Adipocyte (in vitro differentiated cells): ENCODE measurements at regions not wholly inside any gene's neighbourhood (a gene's known extent, or its start where the extent isn't known, plus 50 kb on each side); places are given as distances from the start of the nearest gene placed in this dataset.
A peak's percentile ranks its signal among the peaks of the same experiment; 100 is the strongest.

Experiments used
- DNase-seq: peaks from one replicate; pipeline ENCODE4 v3.0.0-alpha.2; 2015; ENCODE audit warnings: low read depth
- H3K27me3 ChIP-seq: replicated peaks from 2 replicates; pipeline ENCODE4 v1.7.0; 2013; ENCODE audit warnings: mild to moderate bottlenecking, low read length, moderate library complexity; ENCODE audit not compliant: control insufficient read depth, insufficient read depth
- H3K36me3 ChIP-seq: 2 replicates; pipeline ENCODE4 v1.7.0; 2013; ENCODE audit warnings: low read length, mild to moderate bottlenecking, moderate library complexity; ENCODE audit not compliant: control insufficient read depth, insufficient read depth, severe bottlenecking
- H3K4me1 ChIP-seq: 2 replicates; pipeline ENCODE4 v1.7.0; 2013; ENCODE audit warnings: mild to moderate bottlenecking, low read length, moderate library complexity; ENCODE audit not compliant: control insufficient read depth, insufficient read depth
- H3K4me3 ChIP-seq: 2 replicates; pipeline ENCODE4 v1.7.0; 2013; ENCODE audit warnings: mild to moderate bottlenecking, low read length, moderate library complexity
- H3K9ac ChIP-seq: 2 replicates; pipeline ENCODE4 v1.7.0; 2013; ENCODE audit warnings: mild to moderate bottlenecking, low read length, moderate library complexity
- H3K9me3 ChIP-seq: 2 replicates; pipeline ENCODE4 v1.7.0; 2013; ENCODE audit warnings: mild to moderate bottlenecking, low read length, moderate library complexity; ENCODE audit not compliant: control insufficient read depth

- peak overlapping the region; percentile 66 for H3K9ac ChIP-seq
- H3K4me3 ChIP-seq = peak overlapping the region; percentile 0
- peaks cover 41% of the 10 kb centered on the region for H3K4me1 ChIP-seq
- H3K36me3 ChIP-seq = no peaks in the 10 kb centered on the region
- H3K27me3 ChIP-seq = no peaks in the 10 kb centered on the region
- peak; percentile 51 for DNase-seq
- H3K9me3 ChIP-seq = no peaks in the 10 kb centered on the region
Measured at GRCh38 chr4:38366456-38366855, 297.5 kb upstream of the KLF3 start.

- Histone ChIP-seq H3K9ac (no peak overlapping the region), H3K4me3 (peak overlapping the region; percentile 0), H3K36me3 (no peaks in the 10 kb centered on the region), H3K27me3 (no peaks in the 10 kb centered on the region), H3K4me1 (peaks cover 46% of the 10 kb centered on the region), H3K9me3 (no peaks in the 10 kb centered on the region)
- DNase-seq = no peak
Measured at GRCh38 chr4:38366997-38367396, 297.0 kb upstream of the KLF3 start.

- H3K4me3 ChIP-seq = no peak overlapping the region
- H3K27me3 ChIP-seq = no peaks in the 10 kb centered on the region
- DNase-seq = no peak
- H3K4me1 ChIP-seq = peaks cover 48% of the 10 kb centered on the region
- no peak overlapping the region for H3K9ac ChIP-seq
- no peaks in the 10 kb centered on the region for H3K9me3 ChIP-seq
- no peaks in the 10 kb centered on the region for H3K36me3 ChIP-seq
Measured at GRCh38 chr4:38367642-38368174, 296.3 kb upstream of the KLF3 start.

GRCh38 chr4:38368613-38369012, 295.4 kb upstream of the KLF3 start:
- no peaks in the 10 kb centered on the region for H3K9me3 ChIP-seq
- peaks cover 54% of the 10 kb centered on the region for H3K4me1 ChIP-seq
- no peaks in the 10 kb centered on the region for H3K36me3 ChIP-seq
- DNase-seq = peak; percentile 30
- no peak overlapping the region for H3K4me3 ChIP-seq
- H3K9ac ChIP-seq = no peak overlapping the region
- H3K27me3 ChIP-seq = no peaks in the 10 kb centered on the region

- H3K4me1 ChIP-seq = peaks cover 44% of the 10 kb centered on the region
- H3K36me3 ChIP-seq = no peaks in the 10 kb centered on the region
- H3K27me3 ChIP-seq = no peaks in the 10 kb centered on the region
- peak; percentile 64 for DNase-seq
- no peak overlapping the region for H3K4me3 ChIP-seq
- peak overlapping the region; percentile 33 for H3K9ac ChIP-seq
- H3K9me3 ChIP-seq = no peaks in the 10 kb centered on the region
Measured at GRCh38 chr4:38371391-38371851, 292.6 kb upstream of the KLF3 start.

GRCh38 chr4:38373375-38373774, 290.6 kb upstream of the KLF3 start:
- no peak for DNase-seq
- H3K27me3 ChIP-seq = no peaks in the 10 kb centered on the region
- no peak overlapping the region for H3K4me3 ChIP-seq
- no peaks in the 10 kb centered on the region for H3K36me3 ChIP-seq
- H3K4me1 ChIP-seq = peaks cover 25% of the 10 kb centered on the region
- no peak overlapping the region for H3K9ac ChIP-seq
- H3K9me3 ChIP-seq = no peaks in the 10 kb centered on the region

- peaks cover 20% of the 10 kb centered on the region for H3K4me1 ChIP-seq
- H3K4me3 ChIP-seq = no peak overlapping the region
- H3K36me3 ChIP-seq = no peaks in the 10 kb centered on the region
Measured at GRCh38 chr4:38377195-38377594, 286.8 kb upstream of the KLF3 start.

GRCh38 chr4:38378478-38378877, 285.5 kb upstream of the KLF3 start:
- H3K9ac ChIP-seq = no peak overlapping the region
- DNase-seq = no peak
- no peaks in the 10 kb centered on the region for H3K36me3 ChIP-seq
- peaks cover 28% of the 10 kb centered on the region for H3K4me1 ChIP-seq
- no peak overlapping the region for H3K4me3 ChIP-seq
- no peaks in the 10 kb centered on the region for H3K27me3 ChIP-seq
- no peaks in the 10 kb centered on the region for H3K9me3 ChIP-seq

More at GRCh38 chr4:38377195-38377594, 286.8 kb upstream of the KLF3 start:
- H3K9me3 ChIP-seq = no peaks in the 10 kb centered on the region
- DNase-seq = no peak
- H3K9ac ChIP-seq = no peak overlapping the region
- no peaks in the 10 kb centered on the region for H3K27me3 ChIP-seq

- H3K4me3 ChIP-seq = no peak overlapping the region
Measured at GRCh38 chr4:38381788-38382187, 282.2 kb upstream of the KLF3 start.

GRCh38 chr4:38382520-38382919, 281.5 kb upstream of the KLF3 start:
- Histone ChIP-seq H3K4me1 (peaks cover 59% of the 10 kb centered on the region), H3K27me3 (no peaks in the 10 kb centered on the region), H3K4me3 (no peak overlapping the region), H3K9ac (peak overlapping the region; percentile 62), H3K36me3 (no peaks in the 10 kb centered on the region), H3K9me3 (no peaks in the 10 kb centered on the region)
- DNase-seq = no peak

More at GRCh38 chr4:38381788-38382187, 282.2 kb upstream of the KLF3 start:
- Histone ChIP-seq H3K27me3 (no peaks in the 10 kb centered on the region), H3K9ac (peak overlapping the region; percentile 62), H3K4me1 (peaks cover 53% of the 10 kb centered on the region), H3K9me3 (no peaks in the 10 kb centered on the region), H3K36me3 (no peaks in the 10 kb centered on the region)
- DNase-seq = peak; percentile 22

GRCh38 chr4:38383646-38384121, 280.3 kb upstream of the KLF3 start:
- no peaks in the 10 kb centered on the region for H3K36me3 ChIP-seq
- no peak overlapping the region for H3K4me3 ChIP-seq
- H3K27me3 ChIP-seq = no peaks in the 10 kb centered on the region
- H3K9me3 ChIP-seq = no peaks in the 10 kb centered on the region
- H3K4me1 ChIP-seq = peaks cover 66% of the 10 kb centered on the region
- no peak for DNase-seq
- H3K9ac ChIP-seq = no peak overlapping the region
